ENCODE measurements at regions not wholly inside any gene's neighbourhood (a gene's known extent, or its start where the extent isn't known, plus 50 kb on each side); places are given as distances from the start of the nearest gene placed in this dataset.
"Not testable (repeated sequence)": the region's sequence is repeated elsewhere in the genome, so short reads cannot be mapped to it uniquely, and the experiment has no call there.

- DNase-seq (ENCODE audit: low spot score), result no peak
These were observed 331.7 kb downstream of the TMEM121 start for GRCh38 chr14:105857826-105858675.

- DNase-seq (ENCODE audit: low spot score), result no peak
These were observed 332.3 kb downstream of the TMEM121 start for GRCh38 chr14:105858676-105859025.

GRCh38 chr14:105859073-105859716 is 332.8 kb downstream of the TMEM121 start:
- not testable (repeated sequence) for DNase-seq (ENCODE audit: low spot score)

- DNase-seq (ENCODE audit: low spot score), result no peak
These were observed 333.6 kb downstream of the TMEM121 start for GRCh38 chr14:105859717-105860614.

GRCh38 chr14:105860615-105861580 is 334.5 kb downstream of the TMEM121 start:
- no peak for DNase-seq (ENCODE audit: low spot score)

GRCh38 chr14:105861985-105862465 is 335.6 kb downstream of the TMEM121 start:
- DNase-seq (ENCODE audit: low spot score), result no peak

- no peak for DNase-seq (ENCODE audit: low spot score)
These were observed 336.3 kb downstream of the TMEM121 start for GRCh38 chr14:105862581-105863239.

GRCh38 chr14:105863296-105864108 is 337.1 kb downstream of the TMEM121 start:
- no peak for DNase-seq (ENCODE audit: low spot score)

- no peak for DNase-seq (ENCODE audit: low spot score)
These were observed 337.7 kb downstream of the TMEM121 start for GRCh38 chr14:105864116-105864515.

- no peak for DNase-seq (ENCODE audit: low spot score)
These were observed 338.4 kb downstream of the TMEM121 start for GRCh38 chr14:105864651-105865265.

- DNase-seq (ENCODE audit: low spot score), result no peak
These were observed 339.0 kb downstream of the TMEM121 start for GRCh38 chr14:105865266-105865903.

GRCh38 chr14:105865904-105866840 is 339.8 kb downstream of the TMEM121 start:
- no peak for DNase-seq (ENCODE audit: low spot score)

GRCh38 chr14:105866841-105867321 is 340.5 kb downstream of the TMEM121 start:
- no peak for DNase-seq (ENCODE audit: low spot score)

- DNase-seq (ENCODE audit: low spot score), result no peak
These were observed 341.7 kb downstream of the TMEM121 start for GRCh38 chr14:105867961-105868599.

- DNase-seq (ENCODE audit: low spot score), result no peak
These were observed 345.2 kb downstream of the TMEM121 start for GRCh38 chr14:105871590-105871989.

- DNase-seq (ENCODE audit: low spot score), result no peak
These were observed 347.6 kb downstream of the TMEM121 start for GRCh38 chr14:105873870-105874512.

All from AG20443 (cell line).